Urinary bladder (tissue), 3 donors: ENCODE measurements at regions not wholly inside any gene's neighbourhood (a gene's known extent, or its start where the extent isn't known, plus 50 kb on each side); places are given as distances from the start of the nearest gene placed in this dataset.

Experiments used
- DNase-seq: peaks from one replicate; pipeline ENCODE4 v3.0.0-alpha.2; 2015; ENCODE audit errors: extremely low spot score
- H3K27ac ChIP-seq: one replicate; pipeline ENCODE4 v1.5.1; 2013; ENCODE audit warnings: low read depth, mild to moderate bottlenecking, moderate library complexity
- H3K36me3 ChIP-seq: one replicate; pipeline ENCODE4 v1.6.1; 2013; ENCODE audit warnings: mild to moderate bottlenecking, moderate library complexity; ENCODE audit not compliant: insufficient read depth
- H3K4me1 ChIP-seq: one replicate; pipeline ENCODE4 v1.6.1; 2013; ENCODE audit warnings: mild to moderate bottlenecking, moderate library complexity; ENCODE audit not compliant: insufficient read depth
- H3K4me3 ChIP-seq: one replicate; pipeline ENCODE4 v1.5.1; 2013; ENCODE audit warnings: low read depth, low read length
- WGBS: extraction: QIAGEN DNeasy Blood & Tissue Kit; methylation state at CpG from one replicate; pipeline ENCODE4 v1.1.7; 2013; 5-methylcytosine and 5-hydroxymethylcytosine counted together
- donor health status: healthy with polysubstance abuse.
- donor health status: healthy.

DNA sequence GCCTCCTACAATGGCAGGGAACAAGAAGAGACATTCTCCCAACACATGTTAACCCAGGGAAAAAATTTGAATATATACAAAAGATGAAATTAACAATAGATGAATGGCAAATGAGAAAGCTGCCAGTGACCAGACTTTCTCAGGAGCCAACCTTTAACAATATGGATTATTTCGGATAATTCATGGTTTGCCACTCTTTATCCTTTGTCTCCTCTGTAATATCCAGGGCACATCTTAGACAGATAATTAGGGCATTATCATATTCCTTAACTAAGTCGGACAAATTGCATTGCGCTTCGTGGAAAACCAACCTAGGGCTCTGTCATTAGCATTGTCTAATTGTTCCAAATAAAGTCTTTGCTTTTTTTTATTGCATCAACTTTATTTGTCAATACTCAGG is 97.3 kb downstream of the CDCA7 start:
- 92% methylated on average over 4 of the region's 4 CpGs for WGBS
- H3K27ac ChIP-seq, result no peak overlapping the region
- H3K4me1 ChIP-seq, result no peaks in the 10 kb centered on the region
- no peak overlapping the region for H3K4me3 ChIP-seq
- H3K36me3 ChIP-seq, result no peaks in the 10 kb centered on the region
- no peak for DNase-seq

- 79% methylated on average over 8 of the region's 8 CpGs for WGBS
- no peak for DNase-seq
- H3K4me1 ChIP-seq, result no peaks in the 10 kb centered on the region
- H3K27ac ChIP-seq, result no peak overlapping the region
- no peak overlapping the region for H3K4me3 ChIP-seq
- no peaks in the 10 kb centered on the region for H3K36me3 ChIP-seq
Observed at GRCh38 chr2:173452416-173452815, 97.7 kb downstream of the CDCA7 start.

- Histone ChIP-seq H3K4me3 (no peak overlapping the region), H3K4me1 (no peaks in the 10 kb centered on the region), H3K27ac (no peak overlapping the region), H3K36me3 (no peaks in the 10 kb centered on the region)
- WGBS, result 84% methylated on average over 10 of the region's 10 CpGs
- DNase-seq, result no peak
Observed at GRCh38 chr2:173456960-173457359, 102.3 kb downstream of the CDCA7 start.

GRCh38 chr2:173457366-173457765 is 102.7 kb downstream of the CDCA7 start:
- H3K27ac ChIP-seq, result no peak overlapping the region
- no peak overlapping the region for H3K4me3 ChIP-seq
- DNase-seq, result no peak
- 69% methylated on average over 7 of the region's 7 CpGs for WGBS
- no peaks in the 10 kb centered on the region for H3K36me3 ChIP-seq
- no peaks in the 10 kb centered on the region for H3K4me1 ChIP-seq

- Histone ChIP-seq H3K27ac (no peak overlapping the region), H3K4me1 (no peaks in the 10 kb centered on the region), H3K36me3 (no peaks in the 10 kb centered on the region), H3K4me3 (no peak overlapping the region)
- DNase-seq, result no peak
- 70% methylated on average over 8 of the region's 8 CpGs for WGBS
Observed at GRCh38 chr2:173458991-173459780, 104.5 kb downstream of the CDCA7 start.

- Histone ChIP-seq H3K36me3 (no peaks in the 10 kb centered on the region), H3K27ac (no peak overlapping the region), H3K4me3 (no peak overlapping the region), H3K4me1 (no peaks in the 10 kb centered on the region)
- WGBS, result 70% methylated on average over 14 of the region's 14 CpGs
- no peak for DNase-seq
Observed at GRCh38 chr2:173462892-173463840, 108.5 kb downstream of the CDCA7 start.

- H3K27ac ChIP-seq, result no peak overlapping the region
- DNase-seq, result no peak
- 91% methylated on average over 6 of the region's 6 CpGs for WGBS
Observed at GRCh38 chr2:173463846-173464245, 109.2 kb downstream of the CDCA7 start.

GRCh38 chr2:173467751-173468150 is 113.1 kb downstream of the CDCA7 start:
- no peak for DNase-seq
- no peaks in the 10 kb centered on the region for H3K4me1 ChIP-seq
- H3K27ac ChIP-seq, result no peak overlapping the region
- WGBS, result 75% methylated on average over 1 of the region's 1 CpG
- no peak overlapping the region for H3K4me3 ChIP-seq
- no peaks in the 10 kb centered on the region for H3K36me3 ChIP-seq

More at GRCh38 chr2:173463846-173464245, 109.2 kb downstream of the CDCA7 start:
- H3K4me1 ChIP-seq, result no peaks in the 10 kb centered on the region
- H3K36me3 ChIP-seq, result no peaks in the 10 kb centered on the region
- H3K4me3 ChIP-seq, result no peak overlapping the region

- Histone ChIP-seq H3K27ac (no peak overlapping the region), H3K4me1 (no peaks in the 10 kb centered on the region), H3K36me3 (no peaks in the 10 kb centered on the region), H3K4me3 (no peak overlapping the region)
- 90% methylated on average over 3 of the region's 3 CpGs for WGBS
- no peak for DNase-seq
Observed at GRCh38 chr2:173468266-173468793, 113.7 kb downstream of the CDCA7 start.

DNA sequence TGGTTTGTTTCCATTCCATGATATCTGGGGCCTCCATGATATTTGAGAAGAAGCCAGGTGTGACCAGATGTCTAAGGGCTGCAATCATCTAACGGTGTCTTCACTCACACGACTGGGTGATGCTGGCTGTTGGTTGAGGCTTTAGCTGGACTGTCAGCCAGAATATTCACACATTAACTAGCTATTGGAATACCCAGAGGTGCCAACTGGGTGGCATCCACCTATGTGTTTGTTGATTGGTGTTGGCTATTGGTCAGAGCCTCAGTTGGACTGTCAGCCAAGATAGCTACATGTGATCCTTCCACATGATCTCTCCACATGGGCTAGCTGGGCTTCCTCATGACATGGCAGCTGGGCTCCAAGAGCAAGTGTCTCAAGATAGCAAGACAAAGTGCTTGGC is 117.4 kb downstream of the CDCA7 start:
- Histone ChIP-seq H3K36me3 (no peaks in the 10 kb centered on the region), H3K27ac (no peak overlapping the region), H3K4me3 (no peak overlapping the region), H3K4me1 (no peaks in the 10 kb centered on the region)
- 65% methylated on average over 2 of the region's 2 CpGs for WGBS
- no peak for DNase-seq

- H3K27ac ChIP-seq, result no peak overlapping the region
- 84% methylated on average over 5 of the region's 5 CpGs for WGBS
Observed at GRCh38 chr2:173483137-173483536, 128.5 kb downstream of the CDCA7 start.

GRCh38 chr2:173488861-173489260 is 134.2 kb downstream of the CDCA7 start:
- no peak for DNase-seq
- H3K4me3 ChIP-seq, result no peak overlapping the region
- H3K4me1 ChIP-seq, result no peaks in the 10 kb centered on the region
- 55% methylated on average over 1 of the region's 1 CpG for WGBS
- no peaks in the 10 kb centered on the region for H3K36me3 ChIP-seq
- H3K27ac ChIP-seq, result no peak overlapping the region

More at GRCh38 chr2:173483137-173483536, 128.5 kb downstream of the CDCA7 start:
- no peaks in the 10 kb centered on the region for H3K36me3 ChIP-seq
- no peak for DNase-seq
- no peaks in the 10 kb centered on the region for H3K4me1 ChIP-seq
- H3K4me3 ChIP-seq, result no peak overlapping the region

DNA sequence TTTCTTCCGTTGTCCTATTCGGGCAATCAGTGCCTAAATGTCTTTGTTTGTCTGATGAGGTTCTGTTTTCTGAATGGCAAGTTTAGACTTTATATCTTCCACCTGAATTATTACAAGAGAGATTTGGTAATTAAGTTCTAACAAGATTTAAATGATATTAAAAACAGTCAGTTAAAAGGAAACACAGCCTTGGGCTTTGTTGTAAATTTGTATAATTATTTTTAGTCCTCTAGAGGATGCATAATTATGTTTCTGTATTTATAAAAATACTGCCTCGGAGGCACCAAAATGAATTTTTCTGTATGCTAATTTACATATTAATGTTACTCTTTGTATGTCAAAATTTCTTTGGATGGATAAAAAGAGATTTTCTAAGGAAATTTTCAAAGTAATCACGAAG is 136.7 kb downstream of the CDCA7 start:
- H3K4me1 ChIP-seq, result no peaks in the 10 kb centered on the region
- no peak for DNase-seq
- H3K27ac ChIP-seq, result no peak overlapping the region
- no peak overlapping the region for H3K4me3 ChIP-seq
- H3K36me3 ChIP-seq, result no peaks in the 10 kb centered on the region
- WGBS, result 86% methylated on average over 4 of the region's 4 CpGs

DNA sequence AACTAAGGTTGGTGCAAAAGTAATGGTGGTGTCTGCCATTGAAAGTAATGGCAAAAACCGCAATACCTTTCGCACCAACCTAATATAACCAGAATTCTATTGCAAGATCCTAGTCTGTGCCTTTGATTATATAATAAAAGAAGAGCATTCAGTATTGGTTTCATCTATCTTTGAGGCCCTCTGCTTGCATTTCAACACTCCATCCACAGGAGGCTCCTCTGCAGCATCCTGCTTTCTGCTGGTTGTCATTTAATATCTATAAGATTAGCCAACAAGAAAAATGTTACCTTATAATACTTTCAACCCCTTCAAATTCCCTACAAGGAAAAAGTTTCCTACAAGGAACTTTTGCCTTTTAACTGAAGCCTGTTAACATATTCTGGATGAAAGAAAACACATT is 139.2 kb downstream of the CDCA7 start:
- 97% methylated on average over 2 of the region's 2 CpGs for WGBS

More for the DNA sequence above, 139.2 kb downstream of the CDCA7 start:
- Histone ChIP-seq H3K4me1 (no peaks in the 10 kb centered on the region), H3K36me3 (no peaks in the 10 kb centered on the region), H3K27ac (no peak overlapping the region), H3K4me3 (no peak overlapping the region)
- no peak for DNase-seq
